ENCODE measurements at regions not wholly inside any gene's neighbourhood (a gene's known extent, or its start where the extent isn't known, plus 50 kb on each side); places are given as distances from the start of the nearest gene placed in this dataset.
A peak's percentile ranks its signal among the peaks of the same experiment; 100 is the strongest.

DNA sequence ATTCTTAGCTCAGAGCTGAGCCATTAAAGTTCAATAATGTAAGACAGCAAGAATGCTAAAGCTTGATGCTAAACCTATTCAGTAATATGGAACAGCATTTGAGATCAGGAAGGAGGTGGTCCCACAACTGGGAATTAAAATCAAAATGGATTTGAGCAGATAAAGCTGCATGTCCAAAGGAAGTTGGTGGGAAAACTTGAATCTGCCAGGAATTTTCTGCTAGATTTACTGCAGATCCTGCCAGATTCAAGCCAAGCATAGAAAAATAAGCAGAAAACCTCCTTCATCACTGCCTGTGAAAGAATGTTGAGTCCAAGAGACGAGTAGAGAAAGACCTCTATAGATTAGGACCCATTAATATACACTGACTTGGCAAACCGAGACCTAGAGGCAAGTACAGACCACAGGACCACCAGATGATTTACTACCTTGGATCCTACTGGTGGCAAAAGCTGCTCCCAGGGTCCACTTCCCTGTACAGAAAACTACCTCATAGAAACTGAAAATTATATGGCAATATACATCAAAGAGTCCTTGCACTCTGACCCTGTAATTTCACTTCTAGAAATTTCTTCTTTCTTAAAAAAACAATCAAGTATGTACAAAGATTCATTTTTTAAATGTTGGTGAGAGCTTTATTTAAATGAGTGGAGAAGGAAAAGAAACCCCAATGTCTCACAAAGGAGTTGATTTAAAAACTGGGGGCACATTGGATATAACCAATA is 263.2 kb downstream of the DAD1 start:
- TF ChIP-seq, protein P1, sequence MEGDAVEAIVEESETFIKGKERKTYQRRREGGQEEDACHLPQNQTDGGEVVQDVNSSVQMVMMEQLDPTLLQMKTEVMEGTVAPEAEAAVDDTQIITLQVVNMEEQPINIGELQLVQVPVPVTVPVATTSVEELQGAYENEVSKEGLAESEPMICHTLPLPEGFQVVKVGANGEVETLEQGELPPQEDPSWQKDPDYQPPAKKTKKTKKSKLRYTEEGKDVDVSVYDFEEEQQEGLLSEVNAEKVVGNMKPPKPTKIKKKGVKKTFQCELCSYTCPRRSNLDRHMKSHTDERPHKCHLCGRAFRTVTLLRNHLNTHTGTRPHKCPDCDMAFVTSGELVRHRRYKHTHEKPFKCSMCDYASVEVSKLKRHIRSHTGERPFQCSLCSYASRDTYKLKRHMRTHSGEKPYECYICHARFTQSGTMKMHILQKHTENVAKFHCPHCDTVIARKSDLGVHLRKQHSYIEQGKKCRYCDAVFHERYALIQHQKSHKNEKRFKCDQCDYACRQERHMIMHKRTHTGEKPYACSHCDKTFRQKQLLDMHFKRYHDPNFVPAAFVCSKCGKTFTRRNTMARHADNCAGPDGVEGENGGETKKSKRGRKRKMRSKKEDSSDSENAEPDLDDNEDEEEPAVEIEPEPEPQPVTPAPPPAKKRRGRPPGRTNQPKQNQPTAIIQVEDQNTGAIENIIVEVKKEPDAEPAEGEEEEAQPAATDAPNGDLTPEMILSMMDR (IDR thresholded peaks at IDR 0.05; ENCODE audit: low read depth, low read length) = no peak
- TF ChIP-seq EZH2phosphoT487 (IDR thresholded peaks at IDR 0.05; ENCODE audit: low read depth) = no peak
- Histone ChIP-seq H3K79me2 (ENCODE audit: low read length) (no peaks in the 10 kb centered on the region), H3K9ac (ENCODE audit: low read length) (no peak overlapping the region), H3K36me3 (replicated peaks; ENCODE audit: low read depth, low read length) (peaks cover 6% of the 10 kb centered on the region), H3K4me2 (ENCODE audit: low read length) (no peak overlapping the region), H2AFZ (ENCODE audit: low read depth, low read length) (no peak overlapping the region), H4K20me1 (ENCODE audit: insufficient read depth, low read length) (no peaks in the 10 kb centered on the region), H3K27ac (ENCODE audit: low read length) (no peak overlapping the region), H3K9me3 (ENCODE audit: insufficient read depth, low read length) (peaks cover 22% of the 10 kb centered on the region), H3K27me3 (ENCODE audit: low read depth, low read length) (peaks cover 12% of the 10 kb centered on the region), H3K4me3 (ENCODE audit: low read length) (no peak overlapping the region), H3K4me1 (ENCODE audit: low read length) (peaks cover 4% of the 10 kb centered on the region; the same call in 1 of the 2 replicates)

DNA sequence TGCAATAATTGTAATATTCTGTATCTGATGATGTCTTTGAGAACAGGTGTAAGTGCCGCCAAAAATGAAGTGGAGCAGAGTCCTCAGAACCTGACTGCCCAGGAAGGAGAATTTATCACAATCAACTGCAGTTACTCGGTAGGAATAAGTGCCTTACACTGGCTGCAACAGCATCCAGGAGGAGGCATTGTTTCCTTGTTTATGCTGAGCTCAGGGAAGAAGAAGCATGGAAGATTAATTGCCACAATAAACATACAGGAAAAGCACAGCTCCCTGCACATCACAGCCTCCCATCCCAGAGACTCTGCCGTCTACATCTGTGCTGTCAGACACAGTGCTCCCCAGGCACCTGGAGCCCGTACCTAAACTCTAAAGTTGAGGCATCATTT is 268.7 kb downstream of the DAD1 start:
- Histone ChIP-seq H4K20me1 (ENCODE audit: insufficient read depth, low read length) (no peaks in the 10 kb centered on the region), H3K36me3 (replicated peaks; ENCODE audit: low read depth, low read length) (no peaks in the 10 kb centered on the region), H3K4me2 (ENCODE audit: low read length) (peak overlapping the region; percentile 27), H3K4me1 (ENCODE audit: low read length) (peaks cover 7% of the 10 kb centered on the region), H2AFZ (ENCODE audit: low read depth, low read length) (no peak overlapping the region), H3K79me2 (ENCODE audit: low read length) (no peaks in the 10 kb centered on the region), H3K4me3 (ENCODE audit: low read length) (no peak overlapping the region), H3K9ac (ENCODE audit: low read length) (no peak overlapping the region), H3K27ac (ENCODE audit: low read length) (no peak overlapping the region), H3K9me3 (ENCODE audit: insufficient read depth, low read length) (no peaks in the 10 kb centered on the region), H3K27me3 (ENCODE audit: low read depth, low read length) (peaks cover 34% of the 10 kb centered on the region)
- TF ChIP-seq, protein P1 (IDR thresholded peaks at IDR 0.05; ENCODE audit: low read depth, low read length) = no peak
- TF ChIP-seq EZH2phosphoT487 (IDR thresholded peaks at IDR 0.05; ENCODE audit: low read depth) = no peak

DNA sequence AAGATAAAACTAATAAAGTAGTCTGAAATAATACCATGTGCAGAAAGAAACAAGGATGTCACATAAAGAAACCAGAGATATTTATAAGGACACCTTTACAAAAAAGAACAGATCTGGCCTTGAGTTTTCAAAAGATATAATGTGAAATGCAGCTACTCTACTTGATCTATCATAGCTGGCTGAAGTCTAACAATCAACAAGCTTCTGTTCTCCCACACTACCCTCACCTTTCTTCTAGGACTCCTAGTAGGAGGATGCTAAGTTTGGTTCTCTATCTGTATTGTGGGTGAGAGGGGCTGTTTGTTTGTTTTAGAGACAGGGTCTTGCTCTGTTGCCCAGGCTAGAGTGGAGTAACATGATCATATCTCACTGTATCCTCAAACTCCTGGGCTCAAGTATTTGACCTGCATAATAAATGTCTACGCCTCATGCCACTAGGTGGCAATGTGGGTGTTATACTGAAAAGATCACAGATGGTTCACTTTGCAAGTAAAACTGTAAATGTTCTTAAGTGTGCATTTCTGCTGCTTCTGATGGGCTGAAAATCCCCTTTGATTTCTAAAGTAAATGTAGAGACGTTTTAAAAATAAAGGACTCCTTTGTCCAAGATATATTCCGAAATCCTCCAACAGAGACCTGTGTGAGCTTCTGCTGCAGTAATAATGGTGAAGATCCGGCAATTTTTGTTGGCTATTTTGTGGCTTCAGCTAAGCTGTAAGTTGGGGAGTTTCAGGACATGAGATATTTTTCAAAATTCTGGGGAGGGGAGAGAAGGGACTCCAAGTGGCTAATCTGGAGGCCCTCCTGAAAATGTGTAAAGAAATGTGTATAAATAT is 269.3 kb downstream of the DAD1 start:
- Histone ChIP-seq H3K36me3 (replicated peaks; ENCODE audit: low read depth, low read length) (no peaks in the 10 kb centered on the region), H3K9me3 (ENCODE audit: insufficient read depth, low read length) (no peaks in the 10 kb centered on the region), H2AFZ (ENCODE audit: low read depth, low read length) (0 out of 2 replicates have a peak overlapping the region, but pooled peaks have one; percentile 7), H3K4me2 (ENCODE audit: low read length) (peak overlapping the region; percentile 27), H3K79me2 (ENCODE audit: low read length) (no peaks in the 10 kb centered on the region), H3K27me3 (ENCODE audit: low read depth, low read length) (peaks cover 34% of the 10 kb centered on the region), H3K27ac (ENCODE audit: low read length) (no peak overlapping the region), H3K4me3 (ENCODE audit: low read length) (no peak overlapping the region), H3K4me1 (ENCODE audit: low read length) (peaks cover 8% of the 10 kb centered on the region), H4K20me1 (ENCODE audit: insufficient read depth, low read length) (no peaks in the 10 kb centered on the region), H3K9ac (ENCODE audit: low read length) (no peak overlapping the region)
- TF ChIP-seq, protein P1 (IDR thresholded peaks at IDR 0.05; ENCODE audit: low read depth, low read length) = peak; percentile 89
- TF ChIP-seq EZH2phosphoT487 (IDR thresholded peaks at IDR 0.05; ENCODE audit: low read depth) = no peak

DNA sequence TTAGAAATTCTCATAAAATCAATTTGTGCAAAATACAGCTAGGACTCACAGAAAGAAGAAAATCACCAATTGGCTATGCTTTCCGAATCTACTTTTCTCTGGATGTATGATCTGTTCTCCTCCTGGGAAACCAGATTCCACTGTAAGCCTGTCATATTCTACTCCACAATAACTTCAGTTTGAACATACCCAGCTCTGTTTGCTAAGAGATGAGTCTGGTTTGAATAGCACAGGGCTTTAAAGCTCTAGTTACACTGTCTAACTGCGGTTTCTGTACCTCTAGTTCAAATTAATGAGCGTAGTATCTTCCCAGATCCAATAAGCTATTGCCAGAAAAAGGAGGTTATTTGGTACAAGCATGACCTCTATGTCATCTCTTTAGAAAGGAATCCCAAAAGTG is 270.1 kb downstream of the DAD1 start:
- no peaks in the 10 kb centered on the region for H4K20me1 ChIP-seq (ENCODE audit: insufficient read depth, low read length)
- no peak overlapping the region for H3K9ac ChIP-seq (ENCODE audit: low read length)
- H3K27me3 ChIP-seq (ENCODE audit: low read depth, low read length) = peaks cover 34% of the 10 kb centered on the region
- no peak overlapping the region for H3K4me2 ChIP-seq (ENCODE audit: low read length)
- H3K9me3 ChIP-seq (ENCODE audit: insufficient read depth, low read length) = no peaks in the 10 kb centered on the region
- no peaks in the 10 kb centered on the region for H3K79me2 ChIP-seq (ENCODE audit: low read length)
- peaks cover 11% of the 10 kb centered on the region for H3K4me1 ChIP-seq (ENCODE audit: low read length)
- TF ChIP-seq, protein P1 (IDR thresholded peaks at IDR 0.05; ENCODE audit: low read depth, low read length) = no peak
- TF ChIP-seq EZH2phosphoT487 (IDR thresholded peaks at IDR 0.05; ENCODE audit: low read depth) = no peak
- H3K27ac ChIP-seq (ENCODE audit: low read length) = no peak overlapping the region
- H2AFZ ChIP-seq (ENCODE audit: low read depth, low read length) = no peak overlapping the region
- no peak overlapping the region for H3K4me3 ChIP-seq (ENCODE audit: low read length)
- H3K36me3 ChIP-seq (replicated peaks; ENCODE audit: low read depth, low read length) = no peaks in the 10 kb centered on the region

Data from OCI-LY3 (cell line).